Prostate gland (tissue), 2 donors: ENCODE measurements at regions not wholly inside any gene's neighbourhood (a gene's known extent, or its start where the extent isn't known, plus 50 kb on each side); places are given as distances from the start of the nearest gene placed in this dataset.

ENCODE experiments used
- CTCF ChIP-seq, 4 experiments: fragments of 200-600 bp in 2 of 4; fragments of 450-650 bp in 2 of 4; sonication (generic) in 2 of 4; IDR thresholded peaks; 1 replicate in 3 of 4; 2 replicates in 1 of 4; pipeline ENCODE4 v1.5.1; 2016 to 2019; ENCODE audit warnings: antibody characterized with exemption in 4 of 4, mild to moderate bottlenecking in 2 of 4, moderate library complexity in 2 of 4
- POLR2A ChIP-seq: fragments of 450-650 bp; IDR thresholded peaks from one replicate; pipeline ENCODE4 v1.6.1; 2016; ENCODE audit warnings: antibody characterized with exemption, mild to moderate bottlenecking
- POLR2AphosphoS5 ChIP-seq: sonication (generic); formaldehyde crosslinking; IDR thresholded peaks from one replicate; pipeline ENCODE4 v1.6.1; 2017; ENCODE audit warnings: antibody characterized with exemption

- TF ChIP-seq CTCF (IDR thresholded peaks at IDR 0.05) (no peak), POLR2A (no peak), POLR2AphosphoS5 (no peak)
These were observed 119.9 kb upstream of the MPPED2 start for GRCh38 chr11:30705913-30706675.
